ENCODE measurements at regions not wholly inside any gene's neighbourhood (a gene's known extent, or its start where the extent isn't known, plus 50 kb on each side); places are given as distances from the start of the nearest gene placed in this dataset.

- no peak for DNase-seq (ENCODE audit: low read depth, low spot score)
Measured at GRCh38 chr18:10308154-10308553, 146.3 kb upstream of the APCDD1 start.

- DNase-seq (ENCODE audit: low read depth, low spot score), result no peak
Measured at GRCh38 chr18:10310626-10311025, 143.8 kb upstream of the APCDD1 start.

- DNase-seq (ENCODE audit: low read depth, low spot score), result no peak
Measured at GRCh38 chr18:10312326-10313015, 142.0 kb upstream of the APCDD1 start.

- DNase-seq (ENCODE audit: low read depth, low spot score), result no peak
Measured at GRCh38 chr18:10313016-10313342, 141.5 kb upstream of the APCDD1 start.

GRCh38 chr18:10314066-10314465 is 140.4 kb upstream of the APCDD1 start:
- DNase-seq (ENCODE audit: low read depth, low spot score), result no peak

- DNase-seq (ENCODE audit: low read depth, low spot score), result no peak
Measured at GRCh38 chr18:10315522-10315921, 138.9 kb upstream of the APCDD1 start.

GRCh38 chr18:10316778-10317177 is 137.7 kb upstream of the APCDD1 start:
- DNase-seq (ENCODE audit: low read depth, low spot score), result no peak

- no peak for DNase-seq (ENCODE audit: low read depth, low spot score)
Measured at GRCh38 chr18:10317864-10318690, 136.4 kb upstream of the APCDD1 start.

- DNase-seq (ENCODE audit: low read depth, low spot score), result peak; percentile 18
Measured at GRCh38 chr18:10318691-10318970, 135.8 kb upstream of the APCDD1 start.

- no peak for DNase-seq (ENCODE audit: low read depth, low spot score)
Measured at GRCh38 chr18:10319026-10319425, 135.4 kb upstream of the APCDD1 start.

GRCh38 chr18:10319914-10320600 is 134.4 kb upstream of the APCDD1 start:
- no peak for DNase-seq (ENCODE audit: low read depth, low spot score)

- peak; percentile 66 for DNase-seq (ENCODE audit: low read depth, low spot score)
Measured at GRCh38 chr18:10320791-10321190, 133.6 kb upstream of the APCDD1 start.

- no peak for DNase-seq (ENCODE audit: low read depth, low spot score)
Measured at GRCh38 chr18:10321576-10321975, 132.9 kb upstream of the APCDD1 start.

GRCh38 chr18:10322004-10322403 is 132.4 kb upstream of the APCDD1 start:
- DNase-seq (ENCODE audit: low read depth, low spot score), result no peak

GRCh38 chr18:10322435-10322834 is 132.0 kb upstream of the APCDD1 start:
- DNase-seq (ENCODE audit: low read depth, low spot score), result no peak

- DNase-seq (ENCODE audit: low read depth, low spot score), result peak; percentile 40
Measured at GRCh38 chr18:10329101-10329500, 125.3 kb upstream of the APCDD1 start.

GRCh38 chr18:10330428-10330827 is 124.0 kb upstream of the APCDD1 start:
- no peak for DNase-seq (ENCODE audit: low read depth, low spot score)

GRCh38 chr18:10332452-10332851 is 122.0 kb upstream of the APCDD1 start:
- DNase-seq (ENCODE audit: low read depth, low spot score), result no peak

GRCh38 chr18:10336749-10337350 is 117.6 kb upstream of the APCDD1 start:
- DNase-seq (ENCODE audit: low read depth, low spot score), result no peak

- no peak for DNase-seq (ENCODE audit: low read depth, low spot score)
Measured at GRCh38 chr18:10340821-10341220, 113.6 kb upstream of the APCDD1 start.

- DNase-seq (ENCODE audit: low read depth, low spot score), result no peak
Measured at GRCh38 chr18:10343778-10344177, 110.7 kb upstream of the APCDD1 start.

- DNase-seq (ENCODE audit: low read depth, low spot score), result no peak
Measured at GRCh38 chr18:10346749-10347415, 107.6 kb upstream of the APCDD1 start.
